NCI-H1092 (cell line): ENCODE measurements at regions not wholly inside any gene's neighbourhood (a gene's known extent, or its start where the extent isn't known, plus 50 kb on each side); places are given as distances from the start of the nearest gene placed in this dataset.
"Not testable (repeated sequence)": the region's sequence is repeated elsewhere in the genome, so short reads cannot be mapped to it uniquely, and the experiment has no call there.

Experiments used
- DNase-seq: peaks from one replicate; lab custom pipeline; 2025; lab: John Stamatoyannopoulos, UW

DNA sequence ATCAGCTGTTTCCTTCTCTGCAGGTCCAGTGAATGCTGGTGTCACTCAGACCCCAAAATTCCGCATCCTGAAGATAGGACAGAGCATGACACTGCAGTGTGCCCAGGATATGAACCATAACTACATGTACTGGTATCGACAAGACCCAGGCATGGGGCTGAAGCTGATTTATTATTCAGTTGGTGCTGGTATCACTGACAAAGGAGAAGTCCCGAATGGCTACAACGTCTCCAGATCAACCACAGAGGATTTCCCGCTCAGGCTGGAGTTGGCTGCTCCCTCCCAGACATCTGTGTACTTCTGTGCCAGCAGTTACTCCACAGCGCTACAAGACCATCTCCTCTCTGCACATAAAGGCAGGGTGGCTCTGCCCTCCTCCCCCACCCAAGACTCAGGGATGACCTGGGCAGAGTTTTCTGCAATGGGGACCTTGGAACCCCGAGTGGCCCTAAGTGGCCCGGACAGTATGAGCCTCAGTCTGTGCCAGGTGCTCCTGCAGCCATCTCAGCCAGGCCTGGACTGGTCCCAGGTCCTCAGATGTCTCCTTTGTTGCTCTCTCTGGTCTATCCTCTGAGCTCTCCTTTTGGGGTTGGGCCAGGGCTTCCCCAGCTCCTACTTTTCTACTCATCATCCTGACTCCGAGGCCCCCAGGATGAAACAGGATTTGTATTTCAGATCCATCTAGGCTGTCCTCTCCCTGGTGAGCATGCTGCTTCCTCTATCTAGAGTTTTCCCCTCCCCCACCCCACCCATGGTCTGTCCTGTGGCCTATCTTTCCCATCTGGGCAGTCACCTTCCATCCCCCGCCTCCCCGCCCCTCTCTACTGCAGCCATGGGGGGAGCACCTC is 212.1 kb upstream of the PRSS58 start:
- DNase-seq: no peak

DNA sequence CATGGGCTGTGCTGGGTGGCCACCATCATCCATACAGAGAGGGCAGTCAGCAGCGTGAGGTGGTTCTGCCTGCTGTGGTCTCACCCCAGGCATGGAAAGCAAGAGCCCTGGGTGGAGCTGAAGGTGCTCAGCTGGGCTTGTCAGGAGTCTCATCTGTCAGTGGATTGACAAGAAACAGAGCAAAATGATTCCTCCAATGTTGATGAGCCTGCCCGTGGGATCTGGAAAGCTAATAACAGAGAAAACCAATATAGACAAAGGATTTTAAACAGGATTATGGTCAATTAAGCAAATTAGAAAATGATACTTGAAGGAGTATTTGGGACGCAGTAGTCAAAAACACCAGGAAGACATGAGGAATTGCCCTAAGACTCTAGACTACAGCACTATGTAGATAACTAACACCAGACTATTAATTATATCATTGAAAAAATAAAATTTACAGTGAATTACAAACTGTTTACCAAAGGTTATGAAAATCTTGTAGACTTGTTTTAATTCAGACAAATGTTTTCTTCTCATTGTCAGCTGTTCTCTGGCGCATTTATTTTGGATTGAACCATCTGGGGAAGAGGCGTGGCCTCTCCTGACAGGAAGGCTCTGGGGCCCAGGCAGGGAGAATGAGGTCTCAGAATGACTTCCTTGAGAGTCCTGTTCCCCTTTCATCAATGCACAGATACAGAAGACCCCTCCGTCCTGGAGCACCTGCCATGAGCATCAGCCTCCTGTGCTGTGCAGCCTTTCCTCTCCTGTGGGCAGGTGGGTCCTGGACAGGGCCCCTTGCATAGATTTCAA is 211.2 kb upstream of the PRSS58 start:
- DNase-seq: no peak

DNA sequence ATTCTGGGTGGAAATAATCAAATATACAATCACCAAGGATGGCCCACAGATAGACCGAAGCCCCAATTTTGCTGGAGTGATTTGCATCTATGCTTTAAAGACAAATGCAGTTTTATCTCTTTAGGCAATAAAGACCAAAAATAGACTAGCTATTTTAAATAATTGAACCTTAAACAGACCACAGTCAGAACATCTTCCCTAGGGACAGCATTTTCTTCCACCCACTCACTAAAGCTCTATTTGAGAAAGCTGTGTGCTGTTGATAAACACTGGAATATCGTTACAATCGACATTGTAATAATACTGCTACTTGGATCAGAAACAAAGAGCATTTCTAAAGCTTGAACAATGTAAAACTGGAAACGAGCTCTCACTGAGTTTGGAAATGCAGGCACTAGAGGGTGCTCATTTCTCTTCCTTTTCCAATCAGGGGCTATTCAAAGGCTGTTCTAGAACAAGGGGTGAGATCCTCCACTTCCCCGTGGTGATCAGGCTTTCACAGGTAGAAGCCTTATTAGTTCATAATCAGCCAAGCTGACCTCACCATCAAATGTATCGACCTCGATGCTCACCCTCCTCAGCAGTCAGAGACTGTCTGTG is 209.3 kb upstream of the PRSS58 start:
- not testable (repeated sequence) for DNase-seq

DNA sequence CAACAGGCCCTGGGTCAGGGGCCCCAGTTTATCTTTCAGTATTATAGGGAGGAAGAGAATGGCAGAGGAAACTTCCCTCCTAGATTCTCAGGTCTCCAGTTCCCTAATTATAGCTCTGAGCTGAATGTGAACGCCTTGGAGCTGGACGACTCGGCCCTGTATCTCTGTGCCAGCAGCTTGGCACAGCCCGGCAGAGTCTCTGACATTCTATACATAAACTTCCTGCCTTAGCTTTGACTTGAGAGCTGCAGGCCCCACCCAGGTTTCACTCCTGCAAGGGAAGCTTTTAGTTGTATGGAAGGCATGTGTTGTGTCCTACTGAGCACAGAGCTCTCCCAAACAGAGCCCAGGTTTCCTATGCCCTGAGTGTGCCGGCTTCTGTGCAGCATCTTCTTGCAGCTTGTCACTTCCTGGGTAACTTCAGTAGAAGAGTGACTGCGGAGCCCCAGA is 205.6 kb upstream of the PRSS58 start:
- no peak for DNase-seq

DNA sequence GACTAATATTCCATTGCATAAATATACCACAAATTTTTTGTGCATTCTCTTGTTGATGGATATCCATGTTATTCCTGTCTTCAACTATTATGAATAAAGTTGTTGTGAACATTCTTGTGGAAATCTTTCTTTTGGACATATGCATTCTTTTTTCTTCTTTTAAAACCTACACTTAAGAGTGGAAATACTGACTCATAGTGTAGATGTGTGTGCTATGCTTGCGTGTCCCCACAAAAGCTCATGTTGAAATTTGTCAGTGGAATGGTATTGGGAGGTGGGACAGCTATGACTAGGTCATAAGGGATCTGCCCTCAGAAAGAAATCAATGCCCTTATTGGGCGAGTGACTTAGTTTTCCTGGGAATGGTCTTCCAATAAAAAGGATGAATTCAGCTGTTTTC is 203.6 kb upstream of the PRSS58 start:
- no peak for DNase-seq

DNA sequence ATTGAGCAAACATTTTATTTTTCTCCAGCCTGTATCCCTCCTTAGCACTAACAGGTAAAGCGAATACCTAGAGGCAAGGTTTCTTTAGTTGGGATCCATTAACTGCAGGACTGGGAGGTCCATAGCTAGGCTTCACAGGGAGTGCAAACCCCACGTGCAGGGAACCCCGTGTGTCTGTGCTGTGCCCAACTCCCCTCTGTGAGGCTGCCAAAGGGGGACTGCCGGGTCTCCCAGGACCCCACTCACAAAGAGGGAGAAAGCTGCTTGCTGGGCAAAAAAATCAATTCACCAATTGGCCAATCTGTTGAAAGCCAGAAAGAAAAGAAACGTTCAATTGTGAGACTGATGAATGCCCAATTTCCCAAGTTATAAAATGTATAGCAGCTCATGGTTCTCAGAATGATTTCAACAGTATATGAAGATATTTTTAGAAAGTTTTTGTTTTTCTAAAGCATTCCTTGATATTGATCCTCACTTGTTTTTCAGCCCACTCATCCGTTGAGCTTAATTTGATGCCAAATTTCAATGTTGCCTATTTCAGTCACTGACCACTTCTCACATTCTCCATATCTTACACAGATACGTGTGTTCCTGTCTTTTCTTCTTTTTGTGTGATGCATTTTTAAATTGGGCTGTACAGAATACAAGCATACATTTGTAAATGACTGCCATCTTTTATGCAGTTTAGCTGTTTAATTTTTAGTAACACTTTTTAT is 202.7 kb upstream of the PRSS58 start:
- DNase-seq: no peak

DNA sequence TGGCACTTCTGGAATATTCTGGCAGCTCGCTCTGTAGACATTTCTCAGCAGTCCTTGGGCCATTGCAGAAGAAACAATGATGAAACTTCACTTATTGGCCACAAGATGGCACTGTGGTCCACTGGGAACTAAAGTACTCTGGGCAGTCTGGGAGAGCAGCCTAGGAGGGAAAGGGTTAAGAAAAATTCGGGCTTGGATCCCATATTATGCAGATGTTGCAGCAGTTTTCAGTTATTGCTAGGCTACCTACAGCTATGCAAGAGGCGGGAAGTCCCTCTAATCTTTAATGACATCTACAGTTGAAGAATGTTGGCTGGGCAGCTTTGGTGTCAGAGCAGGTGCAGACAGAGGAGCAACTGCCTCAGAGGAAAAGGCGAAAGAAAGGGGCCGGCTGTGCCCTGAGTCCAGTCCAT is 201.7 kb upstream of the PRSS58 start:
- DNase-seq: no peak

DNA sequence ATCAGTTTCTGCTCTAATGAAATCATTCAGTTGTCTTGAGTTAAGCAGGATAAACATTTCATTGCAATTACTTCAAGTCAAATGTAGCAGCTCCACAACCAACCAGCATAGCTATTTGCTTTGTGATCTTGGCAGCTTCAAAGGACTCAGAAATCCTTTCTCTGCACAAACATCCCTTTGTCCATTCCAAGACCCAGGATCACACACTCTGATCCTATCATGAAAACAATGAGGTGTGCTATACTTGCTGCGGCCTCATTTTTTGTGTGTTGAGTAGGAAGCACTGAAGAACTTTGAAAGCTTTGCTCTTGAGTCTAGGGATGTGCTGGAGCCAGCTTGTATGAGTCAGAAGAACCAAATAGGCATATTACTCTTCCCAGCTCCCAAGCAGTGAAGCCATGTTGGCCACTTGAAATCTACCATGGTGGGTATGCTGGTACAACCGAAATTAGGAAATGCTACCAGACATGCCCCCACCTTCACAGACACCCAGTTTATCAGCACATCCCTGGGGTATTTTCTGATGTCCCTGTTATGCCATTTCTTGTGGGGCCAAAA is 199.4 kb upstream of the PRSS58 start:
- no peak for DNase-seq

DNA sequence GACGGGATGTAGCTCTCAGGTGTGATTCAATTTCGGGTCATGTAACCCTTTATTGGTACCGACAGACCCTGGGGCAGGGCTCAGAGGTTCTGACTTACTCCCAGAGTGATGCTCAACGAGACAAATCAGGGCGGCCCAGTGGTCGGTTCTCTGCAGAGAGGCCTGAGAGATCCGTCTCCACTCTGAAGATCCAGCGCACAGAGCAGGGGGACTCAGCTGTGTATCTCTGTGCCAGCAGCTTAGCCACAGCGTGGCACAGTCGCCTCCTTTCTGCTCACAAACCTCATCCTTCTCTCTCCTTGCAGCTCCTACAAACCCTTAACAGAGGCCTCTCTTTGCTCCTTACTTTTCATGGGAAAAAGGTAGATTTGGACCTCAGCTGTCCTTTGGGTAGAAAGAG is 197.5 kb upstream of the PRSS58 start:
- DNase-seq: no peak

DNA sequence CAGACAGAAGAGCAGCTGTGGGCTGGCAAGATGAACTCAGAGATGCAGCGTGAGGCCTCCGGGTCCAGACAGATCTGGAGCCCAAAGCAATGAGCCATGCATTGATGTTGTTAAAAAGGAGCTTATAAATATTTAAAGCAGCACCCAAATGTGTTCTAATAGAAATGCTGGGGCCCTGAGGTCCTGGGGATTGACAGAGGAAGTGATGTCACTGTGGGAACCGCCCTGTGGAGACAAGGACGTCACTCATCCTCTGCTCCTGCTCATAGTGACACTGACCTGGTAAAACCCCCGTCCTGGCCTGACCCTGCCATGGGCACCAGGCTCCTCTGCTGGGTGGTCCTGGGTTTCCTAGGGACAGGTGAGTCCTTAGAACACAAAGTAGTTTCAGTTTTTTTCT is 197.0 kb upstream of the PRSS58 start:
- DNase-seq: no peak

DNA sequence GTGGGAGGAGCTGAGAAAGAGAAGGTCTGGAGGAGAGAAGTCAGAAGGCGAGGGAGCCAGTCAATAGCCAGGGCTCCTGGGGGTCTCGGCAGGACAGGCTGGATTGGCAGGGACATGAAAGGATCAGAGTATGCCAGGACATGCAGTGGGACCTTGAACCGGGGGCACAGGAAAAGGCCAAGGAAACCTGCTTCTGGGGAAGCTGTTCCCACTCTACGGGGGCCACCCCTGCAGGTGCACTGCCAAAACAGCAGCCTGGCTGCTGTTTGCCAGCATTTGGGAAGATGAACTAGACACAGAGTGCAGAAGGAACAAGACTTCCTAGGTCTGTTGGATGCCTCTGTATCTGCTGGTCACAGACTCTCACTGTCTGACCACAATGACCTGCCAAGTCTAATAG is 194.9 kb upstream of the PRSS58 start:
- no peak for DNase-seq

DNA sequence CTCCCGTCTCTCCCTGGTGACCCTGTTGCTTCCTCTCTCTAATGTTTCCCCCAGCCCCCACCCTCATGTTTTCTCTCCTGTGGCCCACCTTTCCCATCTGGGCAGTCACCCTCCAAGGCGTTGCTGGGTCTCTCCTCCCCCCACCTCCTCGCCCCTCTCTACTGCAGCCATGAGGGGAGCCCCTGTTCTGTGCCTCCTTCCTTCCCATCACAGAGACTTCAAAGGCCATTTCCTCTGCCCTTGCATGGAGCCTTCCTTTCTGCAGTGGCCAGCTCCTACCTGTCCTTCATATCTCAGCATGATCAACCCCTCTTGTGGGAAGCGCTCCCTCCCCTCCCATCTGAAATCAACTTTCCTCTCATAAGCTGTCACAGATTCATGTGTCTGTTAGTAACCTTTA is 194.0 kb upstream of the PRSS58 start:
- DNase-seq: no peak

DNA sequence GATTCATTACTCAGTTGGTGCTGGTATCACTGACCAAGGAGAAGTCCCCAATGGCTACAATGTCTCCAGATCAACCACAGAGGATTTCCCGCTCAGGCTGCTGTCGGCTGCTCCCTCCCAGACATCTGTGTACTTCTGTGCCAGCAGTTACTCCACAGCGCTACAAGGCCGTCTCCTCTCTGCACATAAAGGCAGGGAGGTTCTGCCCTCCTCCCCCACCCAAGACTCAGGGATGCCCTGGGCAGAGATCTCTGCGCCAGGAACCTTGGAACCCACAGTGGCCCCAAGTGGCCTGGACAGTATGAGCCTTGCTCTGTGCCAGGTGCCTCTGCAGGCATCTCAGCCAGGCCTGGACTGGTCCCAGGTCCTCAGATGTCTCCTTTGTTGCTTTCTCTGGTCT is 193.4 kb upstream of the PRSS58 start:
- no peak for DNase-seq

DNA sequence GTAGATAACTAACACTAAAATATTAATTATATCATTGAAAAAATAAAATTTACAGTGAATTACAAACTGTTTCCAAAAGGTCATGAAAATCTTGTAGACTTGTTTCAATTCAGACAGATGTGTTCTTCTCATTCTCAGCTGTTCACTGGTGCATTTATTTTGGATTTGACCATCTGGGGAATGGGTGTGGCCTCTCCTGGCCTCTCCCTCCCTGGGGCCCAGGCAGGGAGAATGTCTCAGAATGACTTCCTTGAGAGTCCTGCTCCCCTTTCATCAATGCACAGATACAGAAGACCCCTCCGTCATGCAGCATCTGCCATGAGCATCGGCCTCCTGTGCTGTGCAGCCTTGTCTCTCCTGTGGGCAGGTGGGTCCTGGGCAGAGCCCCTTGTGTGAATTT is 192.8 kb upstream of the PRSS58 start:
- no peak for DNase-seq

DNA sequence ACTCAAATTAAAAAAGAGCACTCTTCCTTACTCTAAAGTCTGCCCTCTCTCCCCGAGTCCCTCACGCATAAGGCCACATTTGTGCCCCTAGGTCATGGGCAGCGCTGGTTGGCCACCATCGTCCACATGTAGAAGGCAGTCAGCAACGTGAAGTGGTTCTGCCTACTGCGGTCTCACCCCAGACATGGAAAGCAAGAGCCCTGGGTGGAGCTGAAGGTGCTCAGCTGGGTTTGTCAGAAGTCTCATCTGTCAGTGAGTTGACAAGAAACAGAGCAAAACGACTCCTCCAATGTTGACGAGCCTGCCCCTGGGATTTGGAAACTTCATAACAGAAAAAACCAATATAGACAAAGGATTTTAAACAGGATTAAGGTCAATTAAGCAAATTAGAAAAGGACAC is 192.3 kb upstream of the PRSS58 start:
- DNase-seq: no peak

DNA sequence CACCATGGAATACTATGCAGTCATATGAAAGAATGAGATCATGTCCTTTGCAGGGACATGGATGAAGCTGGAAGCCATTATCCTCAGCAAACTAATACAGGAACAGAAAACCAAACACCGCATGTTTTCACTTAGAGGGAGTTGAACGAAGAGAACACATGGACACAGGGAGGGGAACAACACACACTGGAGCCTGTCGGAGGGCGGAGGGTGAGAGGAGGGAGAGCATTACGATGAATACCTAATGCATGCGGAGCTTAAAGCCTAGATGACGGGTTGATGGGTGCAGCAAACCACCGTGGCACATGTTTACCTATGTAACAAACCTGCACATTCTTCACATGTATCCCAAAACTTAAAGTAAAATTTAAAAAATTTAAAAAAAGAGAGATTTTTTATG is 191.0 kb upstream of the PRSS58 start:
- DNase-seq: not testable (repeated sequence)

DNA sequence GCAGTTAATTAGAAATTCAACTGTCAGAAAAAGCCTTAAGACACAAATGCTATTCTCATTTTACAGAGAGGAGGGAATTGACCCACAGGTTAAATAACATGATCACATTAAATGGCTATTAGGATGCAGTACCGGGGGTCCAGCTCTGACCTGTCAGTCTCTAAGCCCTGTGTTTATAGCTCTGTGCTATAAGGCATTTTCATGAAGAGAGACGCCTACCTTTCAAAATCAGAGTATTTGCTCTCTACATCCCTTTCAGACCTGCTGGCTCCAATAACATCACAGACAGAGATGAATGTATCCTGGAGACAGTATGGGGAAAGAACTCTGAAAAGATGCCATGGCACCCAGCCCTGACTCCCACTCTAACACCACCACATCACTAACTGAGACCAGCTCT is 189.9 kb upstream of the PRSS58 start:
- no peak for DNase-seq

DNA sequence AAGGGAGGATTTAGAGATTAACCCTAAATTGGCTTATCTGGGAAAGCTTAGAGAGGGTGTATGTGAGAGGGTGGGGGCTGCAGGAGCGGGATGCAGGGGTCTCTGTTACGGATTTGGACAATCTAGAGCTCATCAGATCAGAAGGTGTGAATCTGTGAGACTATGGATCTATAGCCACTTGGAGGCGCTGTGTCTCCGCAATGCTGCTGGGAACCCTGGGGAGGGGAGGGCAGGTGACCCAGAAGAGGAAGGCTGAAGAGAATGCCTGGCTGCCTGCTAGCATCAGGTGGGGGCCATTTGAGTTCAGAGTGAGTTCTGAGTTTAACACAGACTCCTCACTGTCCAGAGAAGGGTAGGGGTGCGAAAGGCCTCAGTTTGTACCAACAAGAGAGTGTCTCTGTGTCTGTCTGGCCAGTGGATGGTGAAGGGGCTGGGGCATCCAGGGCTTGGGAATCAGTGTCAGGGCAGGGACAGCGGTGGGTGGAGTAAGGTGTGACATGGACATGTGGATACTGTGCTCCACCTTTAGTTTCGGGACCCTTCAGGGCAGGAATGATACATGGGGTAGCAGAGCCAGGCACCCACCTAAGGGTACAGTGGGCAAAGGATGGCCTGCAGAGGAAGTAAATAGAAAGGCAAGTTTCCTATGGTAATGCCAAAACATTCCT is 187.3 kb upstream of the PRSS58 start:
- DNase-seq: no peak

DNA sequence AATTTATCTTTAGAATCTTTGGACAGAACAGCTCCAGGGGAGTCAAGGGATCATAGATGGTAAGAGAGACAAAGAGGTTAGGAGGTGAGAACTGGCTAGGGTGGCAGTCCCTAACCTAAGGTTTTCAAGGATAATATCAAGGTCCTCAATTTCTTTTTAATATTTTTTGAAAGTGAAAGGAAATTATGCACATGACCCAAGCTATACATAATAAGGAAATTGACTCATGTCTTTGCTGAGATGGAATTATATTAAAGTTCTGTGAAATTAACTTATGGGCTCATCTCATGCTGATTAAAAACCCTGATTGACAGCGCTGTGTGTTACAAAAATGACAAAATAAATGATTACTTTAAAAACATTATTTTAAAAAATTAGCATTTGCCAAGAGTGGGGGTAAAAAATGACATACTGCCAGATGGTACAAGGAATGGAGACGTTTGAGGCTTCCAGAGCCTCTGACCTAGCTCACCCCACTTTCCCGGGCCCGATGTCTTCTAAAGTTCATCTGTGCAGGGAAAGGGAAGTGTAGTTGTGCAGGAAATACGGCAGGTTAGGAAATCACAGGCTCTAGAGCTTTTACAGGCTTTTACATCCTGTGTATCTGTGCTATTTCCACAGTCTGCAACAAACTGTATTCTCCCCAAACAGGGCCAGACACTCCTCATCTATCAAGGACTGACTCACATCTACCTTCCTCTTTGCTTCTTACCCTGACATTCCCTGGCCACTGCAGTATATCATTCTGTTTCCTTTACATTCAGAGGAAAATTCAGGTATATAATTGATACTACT is 185.6 kb upstream of the PRSS58 start:
- DNase-seq: no peak

DNA sequence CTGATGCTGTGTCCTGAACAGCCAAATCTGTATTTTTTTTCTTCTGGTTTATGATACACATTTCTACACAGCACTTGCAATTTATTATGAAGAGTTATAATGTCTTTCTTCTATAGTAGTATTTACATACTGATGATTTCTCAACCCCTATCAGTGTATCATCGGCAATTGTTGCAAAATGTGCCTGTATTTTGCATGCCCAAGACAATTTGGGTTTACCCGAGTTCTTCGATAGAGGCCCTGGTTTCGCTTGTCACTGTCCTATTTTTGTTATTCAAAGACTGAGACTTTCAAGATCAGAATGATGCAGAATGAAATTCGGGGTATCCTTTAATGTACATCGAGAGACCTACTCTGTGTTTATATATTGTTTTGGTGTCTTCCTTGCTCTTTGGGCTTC is 184.5 kb upstream of the PRSS58 start:
- no peak for DNase-seq
